NCI-H69 (cell line): ENCODE measurements at regions not wholly inside any gene's neighbourhood (a gene's known extent, or its start where the extent isn't known, plus 50 kb on each side); places are given as distances from the start of the nearest gene placed in this dataset.

ENCODE experiments used
- DNase-seq: peaks from one replicate; lab custom pipeline; 2025; lab: John Stamatoyannopoulos, UW

DNA sequence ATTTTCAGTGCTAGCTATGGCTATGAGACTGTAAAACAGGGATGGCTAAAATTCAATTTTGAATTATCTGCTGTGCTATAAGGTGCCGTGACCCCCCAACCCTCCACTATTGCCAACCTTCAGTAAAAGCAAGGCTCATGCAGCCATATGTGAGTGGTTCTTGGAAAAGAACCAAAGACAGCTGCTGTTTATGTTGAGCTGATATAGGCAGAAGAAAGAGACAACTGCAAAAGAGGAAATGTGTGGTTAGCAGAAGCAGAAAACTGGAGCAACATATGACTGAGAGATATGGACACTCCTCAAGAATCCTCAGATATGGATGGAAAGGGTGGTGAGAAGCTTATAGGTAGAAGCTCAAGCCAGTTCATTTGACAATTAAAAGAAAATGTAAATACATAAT is 200.3 kb downstream of the TLE1 start:
- DNase-seq, result no peak

- DNase-seq, result peak; percentile 6
These were observed 208.3 kb downstream of the TLE1 start for GRCh38 chr9:81480828-81481604.

- DNase-seq, result peak; percentile 16
These were observed 209.8 kb downstream of the TLE1 start for GRCh38 chr9:81479573-81479972.

- DNase-seq, result no peak
These were observed 211.7 kb downstream of the TLE1 start for GRCh38 chr9:81477669-81478068.

DNA sequence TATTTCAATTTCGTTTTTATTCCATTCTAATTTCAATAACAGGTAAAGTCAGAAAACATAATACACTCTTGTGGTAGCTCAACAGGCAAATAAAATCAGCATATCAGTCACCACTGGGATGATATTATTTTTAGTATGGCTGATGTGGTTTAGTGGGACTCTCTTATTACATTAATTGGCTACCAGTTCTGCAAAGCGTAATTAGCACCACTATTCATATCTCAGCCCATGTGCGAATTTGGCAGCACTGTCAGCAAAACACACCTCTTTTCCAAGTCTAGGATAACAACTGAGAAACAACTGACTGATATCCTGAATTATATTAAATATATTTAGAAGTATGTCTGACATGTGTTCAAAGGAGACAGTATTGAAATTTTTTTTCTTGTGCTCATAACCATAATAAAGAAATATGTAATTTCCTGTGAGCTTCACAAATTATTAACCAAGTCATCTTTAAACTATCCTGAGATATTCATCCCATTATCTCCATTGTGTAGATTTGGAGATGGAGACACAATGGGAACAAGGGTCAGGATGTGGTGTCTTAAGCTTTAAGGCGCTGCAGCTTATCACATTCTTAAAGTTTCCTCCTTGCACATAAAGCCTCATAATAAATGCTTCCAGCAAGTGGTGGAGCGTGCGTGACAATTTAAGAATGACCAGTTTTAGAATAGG is 212.4 kb downstream of the TLE1 start:
- no peak for DNase-seq

DNA sequence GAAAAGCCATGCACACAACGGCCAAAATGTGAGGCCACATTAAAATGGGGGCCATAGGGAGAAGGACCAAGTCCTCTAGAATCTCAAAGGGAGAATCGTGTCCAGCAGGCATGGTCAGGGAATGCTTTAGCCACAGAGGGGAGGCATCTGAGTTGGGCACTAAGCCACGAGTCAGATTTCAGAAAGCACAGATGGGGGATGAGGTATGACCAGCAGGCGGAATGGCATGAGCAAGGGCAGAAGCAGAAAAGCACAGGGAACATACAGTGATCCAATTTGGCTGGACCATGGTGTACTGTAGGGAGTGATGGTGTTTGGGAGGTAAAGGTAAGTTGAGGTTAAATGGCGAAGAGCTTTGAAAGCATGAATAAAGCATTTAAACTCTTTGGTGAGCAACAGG is 214.6 kb downstream of the TLE1 start:
- DNase-seq, result no peak

DNA sequence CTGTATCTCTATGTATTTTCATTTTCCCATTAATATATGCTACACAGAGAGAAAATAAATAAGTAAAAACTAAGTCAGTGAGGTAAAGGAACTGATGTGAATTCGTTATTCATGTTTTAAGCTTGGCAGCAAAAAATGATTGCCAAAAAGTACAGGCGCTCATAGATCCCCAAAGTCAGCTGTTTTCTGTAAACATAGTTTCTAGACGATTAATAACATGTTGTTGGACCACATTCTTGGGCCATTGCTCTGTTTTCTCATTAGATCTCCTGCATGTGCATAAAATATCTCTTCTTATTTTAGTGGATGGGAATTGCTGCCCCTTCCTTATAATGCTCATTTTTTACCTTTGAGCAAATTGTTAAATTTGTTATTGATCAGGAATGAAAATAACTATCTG is 215.2 kb downstream of the TLE1 start:
- DNase-seq, result no peak

DNA sequence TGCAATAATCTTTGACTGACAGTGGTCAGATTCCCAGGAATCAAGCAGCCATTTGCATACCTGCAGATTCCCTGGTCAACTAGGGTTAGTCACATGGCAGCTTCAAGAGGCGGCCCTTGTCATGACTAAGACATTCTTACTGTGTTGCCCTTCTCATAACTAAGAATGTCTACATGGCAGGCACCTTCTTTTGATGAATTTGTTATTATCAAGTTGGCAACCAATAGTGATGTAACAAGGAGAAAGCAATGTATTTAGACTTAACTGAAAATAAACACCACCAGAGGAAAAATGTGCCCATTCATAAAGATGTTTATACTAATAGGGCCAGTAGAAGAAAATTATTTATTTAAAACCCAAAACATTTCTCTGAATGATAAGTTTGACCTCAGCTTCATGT is 215.6 kb downstream of the TLE1 start:
- DNase-seq, result no peak

DNA sequence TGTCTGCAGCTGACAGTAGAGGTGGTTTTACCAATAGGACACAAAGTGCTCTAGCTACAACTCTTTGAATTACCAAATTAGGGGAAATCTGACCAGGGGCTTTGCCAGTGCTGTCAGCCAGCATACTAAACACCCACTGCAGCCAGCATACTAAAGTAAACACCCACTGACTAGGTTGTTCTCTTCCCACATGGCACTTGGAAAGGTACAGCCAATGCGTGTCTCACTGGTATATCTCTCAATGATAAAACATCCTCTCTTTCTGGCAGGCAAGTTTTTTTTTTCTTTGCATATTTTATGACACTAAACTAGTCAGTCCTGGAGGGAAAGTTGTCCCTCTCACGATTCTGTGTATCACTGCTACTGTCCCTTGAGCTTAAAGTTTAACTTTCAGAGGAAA is 216.1 kb downstream of the TLE1 start:
- DNase-seq, result no peak

DNA sequence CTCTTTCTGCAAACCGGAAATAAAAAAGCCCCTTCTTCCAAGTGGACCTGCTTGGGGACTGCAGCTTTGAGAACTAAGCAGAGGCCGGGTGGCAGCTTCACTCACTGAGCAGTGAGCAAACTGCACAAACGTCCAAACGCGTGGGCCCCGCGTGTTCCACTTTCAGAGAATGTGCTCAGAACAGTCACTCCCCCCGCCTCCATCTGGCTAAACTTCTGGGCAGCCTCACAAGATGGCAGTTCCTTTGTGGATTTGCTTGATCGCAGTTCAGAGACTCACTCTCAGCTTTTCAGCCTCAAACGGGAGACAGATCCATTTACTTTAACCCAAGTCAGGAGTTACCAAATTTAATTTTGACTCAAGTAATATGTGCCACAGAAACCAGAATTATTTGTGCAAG is 216.6 kb downstream of the TLE1 start:
- DNase-seq, result peak; percentile 10

DNA sequence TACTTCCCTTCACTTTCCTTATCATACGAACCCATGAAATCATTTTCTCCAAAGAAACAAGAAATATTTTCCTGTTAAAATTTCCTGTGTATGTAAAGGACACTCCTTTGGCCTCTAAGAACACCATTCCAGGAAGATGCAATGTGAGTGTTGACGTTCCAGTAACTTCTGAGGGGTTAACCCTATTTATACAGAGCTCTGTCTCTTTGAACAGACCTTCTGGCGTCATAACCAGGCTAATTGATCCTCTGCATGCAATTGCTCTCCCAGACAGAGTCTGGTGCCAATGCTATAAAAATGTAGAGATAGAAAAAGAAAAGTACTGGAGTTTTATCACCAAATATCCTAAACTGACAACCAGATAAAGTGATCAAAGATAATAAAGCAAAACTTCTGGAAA is 218.5 kb downstream of the TLE1 start:
- DNase-seq, result peak; percentile 10

GRCh38 chr9:81468084-81468595 is 221.2 kb downstream of the TLE1 start:
- DNase-seq, result peak; percentile 10

DNA sequence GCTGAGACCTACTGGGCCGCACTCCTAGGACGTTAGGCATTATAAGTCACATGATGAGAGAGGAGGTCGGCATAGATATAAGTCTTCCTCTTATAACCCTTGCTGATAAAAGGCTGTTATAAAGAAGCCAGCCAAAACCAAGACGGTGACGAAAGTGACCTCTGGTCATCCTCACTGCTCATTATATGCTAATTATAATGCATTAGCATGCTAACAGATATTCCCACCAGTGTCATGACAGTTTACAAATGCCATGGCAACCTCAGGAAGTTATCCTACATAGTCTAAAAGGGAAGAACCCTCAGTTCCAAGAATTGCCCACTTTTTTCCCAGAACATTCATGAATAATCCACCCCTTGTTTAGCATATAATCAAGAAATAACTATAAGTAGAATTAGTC is 222.4 kb downstream of the TLE1 start:
- DNase-seq, result no peak

- DNase-seq, result no peak
These were observed 223.8 kb downstream of the TLE1 start for GRCh38 chr9:81465468-81466011.

DNA sequence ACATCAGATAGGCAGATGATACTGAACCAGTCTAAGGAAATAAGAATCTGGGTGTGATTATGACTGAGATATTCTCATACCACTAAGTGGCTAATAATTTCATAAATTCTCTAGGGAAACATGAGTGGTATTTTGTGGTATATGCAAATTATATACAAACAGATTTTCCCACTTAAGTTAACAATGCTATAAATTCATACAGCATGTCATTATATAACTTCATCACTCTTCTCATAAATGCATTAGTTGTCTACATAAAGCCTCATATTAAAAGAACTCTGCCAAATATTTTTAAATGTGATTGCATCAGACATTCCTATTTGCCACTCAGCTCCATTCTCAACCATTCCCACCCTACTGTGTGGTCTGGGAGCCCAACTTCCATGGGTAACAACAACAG is 226.5 kb downstream of the TLE1 start:
- DNase-seq, result no peak

DNA sequence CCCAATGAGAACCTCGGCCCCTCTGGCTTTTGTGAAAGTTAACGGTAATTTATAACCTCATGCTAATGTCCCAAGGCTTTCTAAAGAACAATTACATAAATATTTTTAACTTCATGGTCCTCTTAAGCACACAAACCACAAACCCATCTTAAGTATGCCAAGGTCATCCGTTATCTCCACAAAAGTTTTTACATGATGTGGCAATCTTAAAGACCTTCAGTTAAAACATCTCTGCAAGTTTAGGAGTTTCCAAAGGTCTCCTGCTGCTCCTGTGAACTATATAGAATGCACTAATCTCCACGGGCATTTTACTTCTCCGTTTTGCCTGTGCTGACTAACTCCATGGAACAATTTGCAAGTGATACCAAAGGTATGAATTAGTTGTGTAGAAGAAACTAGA is 228.2 kb downstream of the TLE1 start:
- DNase-seq, result no peak

GRCh38 chr9:81460693-81461092 is 228.7 kb downstream of the TLE1 start:
- peak; percentile 50 for DNase-seq

DNA sequence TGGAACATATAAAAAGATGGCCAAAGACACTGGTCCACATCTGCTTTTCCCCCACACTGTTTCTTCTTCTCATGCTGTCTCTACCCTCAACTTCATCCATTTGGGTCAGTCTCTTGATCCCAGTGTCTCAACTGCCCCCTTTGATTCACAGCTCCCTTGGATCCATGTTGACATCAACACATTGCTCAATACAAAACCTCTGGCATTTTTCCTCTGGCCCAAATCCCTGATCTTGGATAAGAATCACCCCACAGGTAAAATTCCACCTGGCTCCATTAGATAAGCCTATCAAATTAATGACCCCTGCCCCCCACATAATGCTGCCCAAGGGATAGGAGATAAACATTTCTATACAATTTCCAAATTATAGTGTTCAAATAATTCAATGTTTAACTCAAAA is 229.8 kb downstream of the TLE1 start:
- DNase-seq, result no peak

GRCh38 chr9:81456431-81457006 is 232.8 kb downstream of the TLE1 start:
- DNase-seq, result peak; percentile 51

DNA sequence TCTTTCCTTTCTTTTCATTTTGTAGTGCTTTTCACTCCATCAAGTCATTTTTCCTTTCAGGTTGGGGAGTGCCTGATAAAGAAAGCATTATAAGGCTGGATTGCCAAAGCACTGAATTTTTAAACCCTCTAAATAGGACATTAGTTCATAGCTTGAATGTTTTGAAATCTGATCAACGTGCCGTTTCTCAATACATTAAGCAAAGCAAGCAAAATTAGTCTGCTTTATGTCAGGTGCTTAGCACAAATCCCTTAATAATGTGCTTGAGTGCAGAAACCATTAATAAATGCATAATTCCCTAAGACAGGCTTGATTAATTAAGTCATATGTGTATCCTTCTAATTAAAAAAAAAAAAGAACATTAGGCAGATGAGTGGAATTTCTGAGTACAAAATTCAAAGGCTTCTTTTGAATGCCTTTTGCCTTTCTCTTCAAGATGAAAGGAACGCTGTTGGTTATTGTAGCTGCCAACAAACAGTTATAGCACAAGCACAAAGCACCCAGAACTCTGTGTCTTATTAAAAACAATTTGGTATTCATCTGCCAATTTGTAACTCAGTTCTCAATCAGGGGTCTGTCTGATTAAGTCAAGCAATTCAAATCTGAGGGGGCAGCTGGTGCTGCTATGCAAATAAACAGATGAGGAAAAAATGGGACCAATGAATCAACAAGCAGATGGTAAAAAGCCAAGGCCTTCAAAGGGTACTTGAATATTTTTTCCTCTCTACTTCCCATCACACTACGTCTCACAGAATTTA is 233.7 kb downstream of the TLE1 start:
- peak; percentile 35 for DNase-seq

GRCh38 chr9:81445331-81445921 is 243.9 kb downstream of the TLE1 start:
- DNase-seq, result no peak

DNA sequence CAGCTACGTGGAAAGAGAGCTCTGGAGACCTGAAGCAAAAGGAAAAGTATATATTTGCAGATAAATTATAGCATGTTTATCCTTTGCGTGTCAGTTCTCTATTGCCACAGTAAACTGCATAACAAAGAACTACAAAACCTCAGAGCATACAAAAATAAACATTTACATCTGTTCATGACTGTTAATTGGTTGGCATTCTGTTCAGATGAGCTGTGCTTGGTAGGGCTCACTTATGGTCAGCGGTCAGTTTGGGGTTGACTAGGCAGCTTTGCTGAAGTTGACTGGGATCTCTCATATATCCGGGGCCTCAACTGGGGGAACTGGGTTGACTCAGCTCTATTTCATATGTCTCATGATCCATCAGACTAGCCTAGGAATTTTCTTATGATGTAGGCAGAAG is 257.7 kb downstream of the TLE1 start:
- no peak for DNase-seq
